H9 (cell line): ENCODE measurements at regions not wholly inside any gene's neighbourhood (a gene's known extent, or its start where the extent isn't known, plus 50 kb on each side); places are given as distances from the start of the nearest gene placed in this dataset.

Experiments used
- DNase-seq: peaks from one replicate; pipeline ENCODE4 v3.0.0-alpha.2; 2017
- H2AFZ ChIP-seq: one replicate; pipeline ENCODE4 v1.6.1; 2013; ENCODE audit warnings: mild to moderate bottlenecking, low read length, control low read depth, moderate library complexity
- H2AK5ac ChIP-seq: 2 replicates; pipeline ENCODE4 v1.6.1; 2013; ENCODE audit warnings: low read length, control low read depth, mixed read lengths; ENCODE audit not compliant: insufficient read length
- H2BK120ac ChIP-seq: one replicate; pipeline ENCODE4 v1.6.1; 2013; ENCODE audit warnings: low read depth, mild to moderate bottlenecking, low read length, control low read depth, inconsistent platforms; ENCODE audit not compliant: poor library complexity, severe bottlenecking
- H2BK12ac ChIP-seq: 2 replicates; pipeline ENCODE4 v1.6.1; 2013; ENCODE audit warnings: low read length, control low read depth, mixed read lengths, low read depth; ENCODE audit not compliant: insufficient read length
- H2BK15ac ChIP-seq: 2 replicates; pipeline ENCODE4 v1.6.1; 2013; ENCODE audit warnings: low read depth, low read length, control low read depth
- H2BK20ac ChIP-seq: one replicate; pipeline ENCODE4 v1.6.1; 2013; ENCODE audit warnings: low read depth, mild to moderate bottlenecking, low read length, control low read depth, inconsistent platforms; ENCODE audit not compliant: poor library complexity, severe bottlenecking
- H2BK5ac ChIP-seq: 2 replicates; pipeline ENCODE4 v1.6.1; 2013; ENCODE audit warnings: low read length, control low read depth, mixed read lengths; ENCODE audit not compliant: insufficient read length
- H3K14ac ChIP-seq: 2 replicates; pipeline ENCODE4 v1.6.1; 2013; ENCODE audit warnings: low read length, control low read depth; ENCODE audit not compliant: insufficient read depth
- H3K18ac ChIP-seq: 2 replicates; pipeline ENCODE4 v1.6.1; 2013; ENCODE audit warnings: low read depth, mild to moderate bottlenecking, mixed read lengths, low read length, control low read depth; ENCODE audit not compliant: insufficient read length
- H3K23ac ChIP-seq: 2 replicates; pipeline ENCODE4 v1.6.1; 2013; ENCODE audit warnings: low read length, control low read depth, mixed read lengths, low read depth; ENCODE audit not compliant: insufficient read length
- H3K23me2 ChIP-seq: 2 replicates; pipeline ENCODE4 v1.6.1; 2013; ENCODE audit warnings: low read depth, mild to moderate bottlenecking, mixed read lengths, low read length, control low read depth; ENCODE audit not compliant: insufficient read length, poor library complexity, severe bottlenecking
- H3K27ac ChIP-seq: 2 replicates; pipeline ENCODE4 v1.5.1; 2013; ENCODE audit warnings: low read length, control low read depth, mixed read lengths, low read depth; ENCODE audit not compliant: insufficient read length
- H3K27me3 ChIP-seq: 2 replicates; pipeline ENCODE4 v1.6.1; 2013; ENCODE audit warnings: low read length, control low read depth, inconsistent platforms; ENCODE audit not compliant: insufficient read depth
- H3K4ac ChIP-seq: 2 replicates; pipeline ENCODE4 v1.6.1; 2013; ENCODE audit warnings: low read depth, mild to moderate bottlenecking, control low read depth, inconsistent platforms, low read length, moderate library complexity
- H3K4me1 ChIP-seq: 2 replicates; pipeline ENCODE4 v1.6.1; 2013; ENCODE audit warnings: low read length, control low read depth, inconsistent platforms; ENCODE audit not compliant: insufficient read depth
- H3K4me2 ChIP-seq: 2 replicates; pipeline ENCODE4 v1.6.1; 2013; ENCODE audit warnings: low read length, control low read depth, mixed read lengths; ENCODE audit not compliant: insufficient read length, insufficient read depth
- H3K56ac ChIP-seq: 2 replicates; pipeline ENCODE4 v1.6.1; 2013; ENCODE audit warnings: low read depth, mild to moderate bottlenecking, mixed read lengths, low read length, control low read depth; ENCODE audit not compliant: insufficient read length
- H3K79me1 ChIP-seq: 2 replicates; pipeline ENCODE4 v1.6.1; 2013; ENCODE audit warnings: low read depth, mild to moderate bottlenecking, moderate library complexity, low read length, control low read depth, inconsistent platforms; ENCODE audit not compliant: insufficient read depth, poor library complexity, severe bottlenecking
- H3K79me2 ChIP-seq: 2 replicates; pipeline ENCODE4 v1.6.1; 2013; ENCODE audit warnings: low read length, control low read depth, inconsistent platforms; ENCODE audit not compliant: insufficient read depth
- H3K9ac ChIP-seq: 2 replicates; pipeline ENCODE4 v1.6.1; 2013; ENCODE audit warnings: low read length, control low read depth, mixed read lengths; ENCODE audit not compliant: insufficient read length; ENCODE audit errors: extremely low read depth
- H3K9me3 ChIP-seq: one replicate; pipeline ENCODE4 v1.6.1; 2013; ENCODE audit warnings: low read depth, low read length, inconsistent platforms; ENCODE audit not compliant: control insufficient read depth
- H3T11ph ChIP-seq: one replicate; pipeline ENCODE4 v1.6.1; 2013; ENCODE audit warnings: mild to moderate bottlenecking, low read length, control low read depth, inconsistent platforms
- H4K20me1 ChIP-seq: one replicate; pipeline ENCODE4 v1.6.1; 2013; ENCODE audit not compliant: control insufficient read depth, insufficient read length, insufficient read depth
- H4K5ac ChIP-seq: 2 replicates; pipeline ENCODE4 v1.6.1; 2013; ENCODE audit warnings: low read depth, mild to moderate bottlenecking, mixed read lengths, low read length, control low read depth; ENCODE audit not compliant: insufficient read length
- H4K8ac ChIP-seq: replicated peaks from 2 replicates; pipeline ENCODE4 v1.6.1; 2013; ENCODE audit warnings: low read length, control low read depth, mixed read lengths, low read depth; ENCODE audit not compliant: insufficient read length
- H4K91ac ChIP-seq: 2 replicates; pipeline ENCODE4 v1.6.1; 2013; ENCODE audit warnings: low read depth, mild to moderate bottlenecking, moderate library complexity, mixed read lengths, low read length, control low read depth; ENCODE audit not compliant: insufficient read length
- H3K27ac Mint-ChIP-seq, 3 experiments: 2 replicates in 2 of 3; 3 replicates in 1 of 3; pipeline ENCODE4 v1.8.0; 2020 to 2021; ENCODE audit warnings: mixed read lengths in 3 of 3, mild to moderate bottlenecking in 1 of 3, moderate library complexity in 1 of 3
- H3K27me3 Mint-ChIP-seq: 2 replicates; pipeline ENCODE4 v1.8.0; 2021; ENCODE audit warnings: low read depth, mild to moderate bottlenecking, moderate library complexity, mixed read lengths
- H3K36me3 Mint-ChIP-seq, 3 experiments: 2 replicates in 2 of 3; 3 replicates in 1 of 3; pipeline ENCODE4 v1.8.0; 2020 to 2021; ENCODE audit warnings: low read depth in 3 of 3, mixed read lengths in 3 of 3; ENCODE audit not compliant: insufficient read depth in 1 of 3
- H3K4me1 Mint-ChIP-seq, 2 experiments: 2 replicates each; pipeline ENCODE4 v1.8.0; 2020; ENCODE audit warnings: mixed read lengths in 2 of 2
- H3K4me3 Mint-ChIP-seq, 2 experiments: 2 replicates in 1 of 2; 3 replicates in 1 of 2; pipeline ENCODE4 v1.8.0; 2020 to 2021; ENCODE audit warnings: mild to moderate bottlenecking in 2 of 2, mixed read lengths in 2 of 2, moderate library complexity in 1 of 2
- H3K9me3 Mint-ChIP-seq, 2 experiments: 2 replicates in 1 of 2; 3 replicates in 1 of 2; pipeline ENCODE4 v1.8.0; 2020; ENCODE audit warnings: mild to moderate bottlenecking in 2 of 2, mixed read lengths in 2 of 2, moderate library complexity in 1 of 2
- CTCF ChIP-seq: fragments of 200-600 bp; sonication (generic); conservative IDR thresholded peaks from 3 replicates; pipeline ENCODE4 v1.8.0; 2021; ENCODE audit warnings: antibody characterized with exemption, mild to moderate bottlenecking
- WGBS: extraction: QIAGEN DNeasy Blood & Tissue Kit; methylation state at CpG from one replicate; pipeline ENCODE4 v1.1.7; 2013; ENCODE audit warnings: missing lambda C conversion rate, low lambda C conversion rate, mixed read lengths; ENCODE audit not compliant: insufficient read length; ENCODE audit errors: extremely low coverage; 5-methylcytosine and 5-hydroxymethylcytosine counted together

- Histone ChIP-seq H2BK12ac (no peak overlapping the region), H2AFZ (no peak overlapping the region), H3T11ph (no peak overlapping the region), H3K27ac (no peak overlapping the region), H3K4me2 (no peak overlapping the region), H2BK20ac (no peak overlapping the region), H3K9me3 (no peaks in the 10 kb centered on the region), H3K79me1 (no peaks in the 10 kb centered on the region), H4K20me1 (no peaks in the 10 kb centered on the region), H3K23ac (no peak overlapping the region), H3K9ac (no peak overlapping the region), H3K56ac (no peak overlapping the region), H2BK120ac (no peak overlapping the region), H2BK5ac (no peak overlapping the region), H3K18ac (no peak overlapping the region), H4K91ac (no peak overlapping the region), H2BK15ac (no peak overlapping the region), H4K8ac (no peak overlapping the region), H3K27me3 (no peaks in the 10 kb centered on the region), H3K4me1 (no peaks in the 10 kb centered on the region), H3K4ac (no peak overlapping the region), H3K14ac (no peak overlapping the region), H2AK5ac (no peak overlapping the region), H4K5ac (no peak overlapping the region), H3K79me2 (no peaks in the 10 kb centered on the region), H3K23me2 (no peaks in the 10 kb centered on the region)
- no peak overlapping the region for H3K27ac Mint-ChIP-seq
- TF ChIP-seq CTCF: no peak
- H3K27me3 Mint-ChIP-seq: no peaks in the 10 kb centered on the region; the same call in 1 of the 2 replicates
- no peak overlapping the region for H3K4me3 Mint-ChIP-seq
- H3K4me1 Mint-ChIP-seq: 0 out of 4 replicates have a peak, but pooled peaks cover 0 to 3% of the 10 kb centered on the region in 2 experiments
- H3K9me3 Mint-ChIP-seq: peaks cover 4 to 10% of the 10 kb centered on the region in 2 experiments; a peak in 4 of 5 replicates
- DNase-seq: no peak
- peaks cover 0 to 6% (median 3%) of the 10 kb centered on the region in 3 experiments; a peak in 3 of 7 replicates for H3K36me3 Mint-ChIP-seq
- no CpG with 5 or more reads among the region's 3 CpGs for WGBS
These were observed 88.7 kb upstream of the FAM169A start for GRCh38 chr5:74954919-74955318.
